T-cell (primary cell): ENCODE measurements at regions not wholly inside any gene's neighbourhood (a gene's known extent, or its start where the extent isn't known, plus 50 kb on each side); places are given as distances from the start of the nearest gene placed in this dataset.

Experiments used
- ATAC-seq, 4 experiments: fragments of 200-7000 bp in 3 of 4; fragments of 150-1000 bp in 1 of 4; cut with Tn5 transposase; replicated peaks in 1 of 4; 1 replicate in 3 of 4; 2 replicates in 1 of 4; pipeline ENCODE4 v1.10.0; 2021; ENCODE audit warnings: moderate library complexity in 3 of 4, mild to moderate bottlenecking in 2 of 4, moderate number of reproducible peaks in 1 of 4
- CTCF ChIA-PET, 2 donors: fragments of 300-600 bp; sonication (Branson Sonifier 250); formaldehyde crosslinking; loops; one replicate each; lab custom pipeline; 2022; ENCODE audit warnings: antibody characterized with exemption in 2 of 2; lab: Charles Lee
- POLR2A ChIA-PET, 2 donors: fragments of 300-600 bp; sonication (Branson Sonifier 250); formaldehyde crosslinking; loops; one replicate each; lab custom pipeline; 2022; ENCODE audit warnings: antibody characterized with exemption in 2 of 2; lab: Charles Lee
- DNase-seq, 35 experiments: peaks; one replicate each; pipeline versions ENCODE4 v3.0.0 to v3.0.0-alpha.2; 2013 to 2023
- H3K27ac ChIP-seq: one replicate; pipeline ENCODE4 v1.5.1; 2013; ENCODE audit warnings: low read length
- H3K27me3 ChIP-seq, 2 experiments: replicated peaks in 1 of 2; 1 replicate in 1 of 2; 2 replicates in 1 of 2; pipeline versions ENCODE4 v1.6.1 to v1.7.0; 2013; ENCODE audit warnings: low read length in 1 of 2, mixed read lengths in 1 of 2; ENCODE audit not compliant: control insufficient read depth in 2 of 2, insufficient read depth in 2 of 2; ENCODE audit errors: extremely low read depth in 1 of 2
- H3K36me3 ChIP-seq, 2 donors: 1 replicate in 1 of 2; 2 replicates in 1 of 2; pipeline versions ENCODE4 v1.6.1 to v1.7.0; 2013; ENCODE audit warnings: low read length in 1 of 2; ENCODE audit not compliant: control insufficient read depth in 2 of 2, insufficient read depth in 1 of 2; ENCODE audit errors: extremely low read depth in 1 of 2
- H3K4me1 ChIP-seq, 2 experiments: 1 replicate in 1 of 2; 2 replicates in 1 of 2; pipeline versions ENCODE4 v1.6.1 to v1.7.0; 2013; ENCODE audit warnings: low read length in 2 of 2, mixed read lengths in 1 of 2; ENCODE audit not compliant: insufficient read depth in 2 of 2, control insufficient read depth in 1 of 2; ENCODE audit errors: extremely low read depth in 1 of 2
- H3K4me3 ChIP-seq, 2 donors: 1 replicate in 1 of 2; 2 replicates in 1 of 2; pipeline versions ENCODE4 v1.5.1 to v1.7.0; 2013; ENCODE audit warnings: mild to moderate bottlenecking in 2 of 2, low read length in 1 of 2, moderate library complexity in 1 of 2; ENCODE audit not compliant: control insufficient read depth in 1 of 2; ENCODE audit errors: extremely low read depth in 1 of 2
- H3K9me3 ChIP-seq: 2 replicates; pipeline ENCODE4 v1.7.0; 2013
- H3K27ac Mint-ChIP-seq, 2 donors: one replicate each; pipeline ENCODE4 v1.8.0; 2020 to 2021; ENCODE audit warnings: mild to moderate bottlenecking in 2 of 2, mixed read lengths in 2 of 2
- H3K27me3 Mint-ChIP-seq, 2 donors: one replicate each; pipeline ENCODE4 v1.8.0; 2021 to 2022; ENCODE audit warnings: mixed read lengths in 2 of 2
- H3K36me3 Mint-ChIP-seq: one replicate; pipeline ENCODE4 v1.8.0; 2021; ENCODE audit warnings: mixed read lengths
- H3K4me1 Mint-ChIP-seq, 3 donors: one replicate each; pipeline ENCODE4 v1.8.0; 2020 to 2022; ENCODE audit warnings: mixed read lengths in 3 of 3, mild to moderate bottlenecking in 1 of 3
- H3K4me3 Mint-ChIP-seq, 3 donors: one replicate each; pipeline ENCODE4 v1.8.0; 2020 to 2022; ENCODE audit warnings: mild to moderate bottlenecking in 3 of 3, mixed read lengths in 3 of 3, moderate library complexity in 3 of 3
- H3K9me3 Mint-ChIP-seq, 3 donors: one replicate each; pipeline ENCODE4 v1.8.0; 2020 to 2022; ENCODE audit warnings: mixed read lengths in 3 of 3
- WGBS: methylation state at CpG from one replicate; pipeline ENCODE4 v1.1.5; 2013; ENCODE audit warnings: missing lambda C conversion rate; ENCODE audit not compliant: insufficient coverage; 5-methylcytosine and 5-hydroxymethylcytosine counted together

DNA sequence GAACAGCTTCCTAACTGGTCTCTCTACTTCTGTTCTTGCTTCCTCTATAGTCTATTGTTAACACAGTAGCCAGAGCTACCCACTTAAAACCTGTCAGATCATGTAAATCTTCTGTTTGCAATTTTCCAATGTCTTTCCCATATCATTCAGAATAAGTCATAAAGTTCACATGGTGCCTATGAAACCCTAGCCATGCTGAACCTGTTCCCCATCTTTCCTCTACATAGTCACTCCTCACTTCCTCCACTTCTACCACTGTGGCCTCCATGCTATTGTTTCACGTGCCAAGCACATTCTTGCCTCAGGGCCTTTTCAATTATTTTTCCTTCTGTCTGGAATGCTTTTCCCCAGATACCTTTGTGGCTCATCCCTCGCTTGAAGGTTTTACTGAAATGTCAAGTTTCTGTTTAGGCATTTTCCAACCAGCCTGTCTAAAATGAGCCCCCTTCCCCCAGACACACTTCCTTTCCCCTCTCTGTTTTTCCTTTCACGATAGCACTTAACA is 132.1 kb downstream of the DYRK2 start:
- H3K4me3 Mint-ChIP-seq, result no peak overlapping the region
- no peaks in the 10 kb centered on the region for H3K9me3 Mint-ChIP-seq
- Histone ChIP-seq H3K27ac (no peak overlapping the region), H3K4me1 (peaks cover 3 to 11% of the 10 kb centered on the region in 2 experiments), H3K27me3 (no peaks in the 10 kb centered on the region), H3K9me3 (no peaks in the 10 kb centered on the region), H3K36me3 (no peaks in the 10 kb centered on the region), H3K4me3 (no peak overlapping the region)
- peaks cover 26 to 27% (median 27%) of the 10 kb centered on the region in 3 donors for H3K4me1 Mint-ChIP-seq
- WGBS, result 100% methylated on average over 2 of the region's 3 CpGs
- H3K27ac Mint-ChIP-seq, result no peak overlapping the region
- ATAC-seq (no peak), DNase-seq (no peak)
- ChIA-PET CTCF (no interaction called here), POLR2A (no interaction called here)
- H3K27me3 Mint-ChIP-seq, result no peaks in the 10 kb centered on the region
- no peaks in the 10 kb centered on the region for H3K36me3 Mint-ChIP-seq

DNA sequence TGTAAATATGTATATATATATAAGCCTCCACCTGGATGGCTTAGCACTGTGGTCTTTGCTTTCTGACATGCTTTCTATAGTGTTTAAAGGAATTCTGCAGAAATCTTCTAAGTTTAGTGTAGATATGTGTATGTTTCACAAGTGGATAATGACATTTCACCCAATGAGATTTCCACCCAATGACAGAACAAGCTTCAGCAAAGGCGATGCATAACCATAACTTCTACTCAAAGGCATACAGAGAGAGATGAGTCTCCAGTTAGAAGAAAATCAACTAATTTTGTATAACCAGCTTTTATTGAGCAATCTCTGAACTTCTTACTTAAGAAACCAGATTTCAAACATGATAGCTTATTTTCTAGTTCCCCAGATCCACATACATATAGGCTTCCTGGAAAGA is 134.0 kb downstream of the DYRK2 start:
- peaks cover 31 to 32% (median 31%) of the 10 kb centered on the region in 3 donors for H3K4me1 Mint-ChIP-seq
- ChIA-PET POLR2A (interaction anchor here in 1 of 2 donors (0.6 kb wide), 1 partner anchor 614 kb away, joined by 3 read pairs; no protein-coding TSS in a partner anchor), CTCF (interaction anchor here in 1 of 2 donors (0.6 kb wide), 1 partner anchor 427 kb away, joined by 4 read pairs; no protein-coding TSS in a partner anchor)
- H3K9me3 Mint-ChIP-seq, result no peaks in the 10 kb centered on the region
- Histone ChIP-seq H3K9me3 (no peaks in the 10 kb centered on the region), H3K27me3 (no peaks in the 10 kb centered on the region), H3K4me1 (peaks cover 3 to 11% of the 10 kb centered on the region in 2 experiments), H3K4me3 (no peak overlapping the region), H3K27ac (no peak overlapping the region), H3K36me3 (no peaks in the 10 kb centered on the region)
- H3K27me3 Mint-ChIP-seq, result no peaks in the 10 kb centered on the region
- no peaks in the 10 kb centered on the region for H3K36me3 Mint-ChIP-seq
- H3K27ac Mint-ChIP-seq, result no peak overlapping the region
- no CpG with 5 or more reads among the region's 1 CpG for WGBS
- no peak overlapping the region for H3K4me3 Mint-ChIP-seq
- no peak for ATAC-seq
- no peak for DNase-seq

DNA sequence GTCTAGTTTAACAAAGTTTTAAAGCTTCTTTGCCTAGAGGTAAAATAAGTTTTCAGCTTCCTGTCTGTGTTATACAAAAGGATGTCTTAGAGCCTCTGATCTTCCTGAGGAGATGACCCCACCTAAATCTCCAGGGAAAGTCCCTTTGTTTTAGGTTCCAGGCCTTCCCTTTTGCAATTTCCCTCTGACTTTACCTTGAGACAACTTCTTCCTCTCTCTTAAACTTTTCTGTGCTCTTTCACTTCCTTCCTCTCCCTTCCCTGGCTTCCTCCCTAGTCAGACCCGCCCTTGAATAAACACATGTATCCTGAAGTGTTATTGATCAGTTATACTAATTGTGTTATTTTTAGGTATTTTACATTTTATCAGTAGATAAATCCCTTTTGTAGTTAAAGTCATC is 134.8 kb downstream of the DYRK2 start:
- Histone ChIP-seq H3K36me3 (no peaks in the 10 kb centered on the region), H3K27me3 (no peaks in the 10 kb centered on the region), H3K4me3 (no peak overlapping the region), H3K4me1 (peaks cover 3 to 11% of the 10 kb centered on the region in 2 experiments), H3K27ac (no peak overlapping the region), H3K9me3 (no peaks in the 10 kb centered on the region)
- Mint-ChIP-seq H3K27ac (peak overlapping the region; percentile 25 to 60), H3K27me3 (no peaks in the 10 kb centered on the region), H3K4me3 (peak overlapping the region in 1 of 3 donors; percentile 32), H3K4me1 (peaks cover 31 to 32% (median 31%) of the 10 kb centered on the region in 3 donors), H3K9me3 (no peaks in the 10 kb centered on the region), H3K36me3 (no peaks in the 10 kb centered on the region)
- ATAC-seq, result peak in 1 of 4 experiments; percentile 47
- no peak for DNase-seq
- WGBS, result no CpG with 5 or more reads among the region's 1 CpG
- ChIA-PET POLR2A (no interaction called here), CTCF (no interaction called here)

DNA sequence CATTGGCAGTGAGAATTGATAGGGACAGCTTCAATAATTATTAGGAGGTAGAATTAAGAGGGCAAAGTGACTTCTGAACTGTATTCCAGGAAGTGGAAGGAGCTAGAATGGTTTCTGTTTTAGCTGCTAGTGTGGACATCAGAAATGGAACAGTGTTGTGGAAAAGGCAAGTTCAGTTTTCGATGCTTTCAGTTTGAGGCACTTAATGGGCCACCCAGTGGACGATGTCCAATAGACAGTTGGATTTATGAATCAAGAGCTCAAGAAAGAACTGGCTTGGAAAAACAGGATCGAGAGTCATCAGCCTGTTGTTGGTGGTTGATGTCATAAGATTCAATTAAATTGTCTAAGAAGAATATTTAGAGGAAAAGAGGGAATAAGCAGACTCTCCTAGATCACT is 136.3 kb downstream of the DYRK2 start:
- Mint-ChIP-seq H3K27ac (peak overlapping the region; percentile 24), H3K4me1 (peaks cover 31 to 32% (median 31%) of the 10 kb centered on the region in 3 donors), H3K27me3 (no peaks in the 10 kb centered on the region), H3K36me3 (no peaks in the 10 kb centered on the region), H3K4me3 (no peak overlapping the region), H3K9me3 (no peaks in the 10 kb centered on the region)
- Histone ChIP-seq H3K36me3 (no peaks in the 10 kb centered on the region), H3K9me3 (no peaks in the 10 kb centered on the region), H3K27ac (no peak overlapping the region), H3K4me3 (no peak overlapping the region), H3K4me1 (peaks cover 3 to 11% of the 10 kb centered on the region in 2 experiments), H3K27me3 (no peaks in the 10 kb centered on the region)
- no peak for ATAC-seq
- ChIA-PET CTCF (no interaction called here), POLR2A (no interaction called here)
- 79% methylated on average over 2 of the region's 3 CpGs for WGBS
- DNase-seq, result no peak

DNA sequence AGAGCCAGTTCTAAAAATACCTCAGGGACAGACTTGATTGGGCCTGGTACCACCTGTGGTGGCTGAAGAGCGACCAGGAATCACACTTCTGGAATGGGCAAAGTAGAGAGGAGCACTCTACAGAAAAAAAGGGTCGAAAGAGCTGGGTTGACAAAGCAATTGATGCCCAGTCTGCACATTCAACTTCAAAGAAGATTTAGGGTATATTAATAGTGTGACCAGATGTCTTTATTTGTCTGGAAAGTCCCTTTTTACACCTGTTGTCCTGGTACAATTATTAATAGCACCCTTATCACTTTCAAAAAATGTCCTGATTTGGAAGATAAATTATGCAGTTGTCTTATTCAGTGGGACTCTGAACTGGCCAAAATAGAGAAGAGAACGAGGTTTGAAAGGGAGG is 137.5 kb downstream of the DYRK2 start:
- peaks cover 3 to 11% of the 10 kb centered on the region in 2 experiments for H3K4me1 ChIP-seq
- DNase-seq, result no peak
- H3K4me3 ChIP-seq, result no peak overlapping the region
- CTCF ChIA-PET, result no interaction called here
- no peak for ATAC-seq
- no peaks in the 10 kb centered on the region for H3K27me3 ChIP-seq
- WGBS, result 62% methylated on average over 3 of the region's 3 CpGs
- H3K27ac ChIP-seq, result no peak overlapping the region
- Mint-ChIP-seq H3K9me3 (peaks cover 0 to 1% (median 0%) of the 10 kb centered on the region in 3 donors), H3K36me3 (peaks cover under 1% of the 10 kb centered on the region), H3K4me3 (no peak overlapping the region), H3K27ac (no peak overlapping the region), H3K4me1 (peaks cover 31 to 32% (median 31%) of the 10 kb centered on the region in 3 donors), H3K27me3 (no peaks in the 10 kb centered on the region)
- POLR2A ChIA-PET, result no interaction called here
- no peaks in the 10 kb centered on the region for H3K36me3 ChIP-seq
- peaks cover under 1% of the 10 kb centered on the region for H3K9me3 ChIP-seq

DNA sequence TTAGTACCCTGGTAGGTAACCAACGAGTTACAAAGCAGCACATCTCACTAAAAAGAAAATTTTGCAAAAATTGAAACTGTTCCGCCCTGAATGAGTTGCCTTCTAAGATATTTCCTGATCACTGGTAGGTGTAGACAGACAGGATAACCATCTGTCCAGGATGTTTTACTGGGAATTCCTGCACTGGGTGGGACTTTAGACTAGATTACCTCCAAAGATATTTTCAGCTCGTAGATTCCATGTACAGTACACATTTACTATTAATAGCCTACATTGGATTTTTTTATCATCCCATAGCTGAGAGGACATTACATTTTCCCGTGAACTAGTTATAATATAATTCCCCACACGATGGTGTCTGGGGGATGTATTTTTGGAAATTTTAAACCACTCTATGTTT is 139.6 kb downstream of the DYRK2 start:
- Histone ChIP-seq H3K4me3 (no peak overlapping the region), H3K27ac (no peak overlapping the region), H3K9me3 (peaks cover 4% of the 10 kb centered on the region), H3K4me1 (peaks cover 0 to 6% of the 10 kb centered on the region in 2 experiments), H3K27me3 (peaks cover 0 to 6% of the 10 kb centered on the region in 2 experiments), H3K36me3 (no peaks in the 10 kb centered on the region)
- no CpG with 5 or more reads among the region's 5 CpGs for WGBS
- H3K4me3 Mint-ChIP-seq, result no peak overlapping the region
- H3K27me3 Mint-ChIP-seq, result peaks cover 0 to 2% of the 10 kb centered on the region in 2 donors
- H3K27ac Mint-ChIP-seq, result no peak overlapping the region
- ATAC-seq (no peak), DNase-seq (no peak)
- H3K9me3 Mint-ChIP-seq, result peaks cover 3 to 11% (median 4%) of the 10 kb centered on the region in 3 donors
- ChIA-PET CTCF (interaction anchor here in 1 of 2 donors (0.6 kb wide), 1 partner anchor 123 kb away, joined by 3 read pairs; no protein-coding TSS in a partner anchor), POLR2A (interaction anchor here (0.6 to 1.0 kb wide), 2 partner anchors 197 to 410 kb away, joined by 3 to 4 read pairs; no protein-coding TSS in a partner anchor)
- peaks cover 10% of the 10 kb centered on the region for H3K36me3 Mint-ChIP-seq
- H3K4me1 Mint-ChIP-seq, result peaks cover 25 to 27% (median 26%) of the 10 kb centered on the region in 3 donors
